HG03354 (cell line): ENCODE measurements at regions not wholly inside any gene's neighbourhood (a gene's known extent, or its start where the extent isn't known, plus 50 kb on each side); places are given as distances from the start of the nearest gene placed in this dataset.

Source experiments
- ATAC-seq: cut with Tn5 transposase; IDR thresholded peaks from one replicate; pipeline ENCODE4 v1.9.1; 2021; ENCODE audit warnings: mild to moderate bottlenecking; ENCODE audit not compliant: unreplicated experiment, poor library complexity, severe bottlenecking

GRCh38 chr12:89800435-89800834 lies 91.8 kb upstream of the ATP2B1 start:
- no peak for ATAC-seq

- ATAC-seq: no peak
Measured at GRCh38 chr12:89799316-89799715, 90.7 kb upstream of the ATP2B1 start.

- ATAC-seq: no peak
Measured at GRCh38 chr12:89797436-89797835, 88.8 kb upstream of the ATP2B1 start.

- ATAC-seq: no peak
Measured at GRCh38 chr12:89796798-89797382, 88.3 kb upstream of the ATP2B1 start.

DNA sequence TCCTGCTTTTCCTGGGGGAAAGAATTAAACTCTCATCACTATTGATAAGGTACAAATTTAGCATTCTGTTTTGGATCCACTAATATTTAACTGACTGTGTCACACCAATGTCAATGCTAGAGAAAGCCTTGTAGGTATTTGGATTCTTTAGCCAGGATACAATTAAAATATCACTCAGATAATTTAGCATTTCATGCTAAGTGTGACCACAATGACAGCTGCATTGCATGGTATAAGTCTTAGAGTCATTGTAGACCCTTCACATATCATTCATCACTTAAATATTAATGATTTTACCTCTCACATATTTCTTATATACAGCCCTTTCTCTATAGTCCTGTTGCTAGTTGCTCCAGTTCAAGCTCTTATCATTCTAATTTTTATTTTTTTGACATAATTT lies 85.3 kb upstream of the ATP2B1 start:
- no peak for ATAC-seq

- ATAC-seq: no peak
Measured at GRCh38 chr12:89791286-89791685, 82.6 kb upstream of the ATP2B1 start.

GRCh38 chr12:89789862-89790261 lies 81.2 kb upstream of the ATP2B1 start:
- ATAC-seq: peak; percentile 81

- ATAC-seq: no peak
Measured at GRCh38 chr12:89787763-89788162, 79.1 kb upstream of the ATP2B1 start.

DNA sequence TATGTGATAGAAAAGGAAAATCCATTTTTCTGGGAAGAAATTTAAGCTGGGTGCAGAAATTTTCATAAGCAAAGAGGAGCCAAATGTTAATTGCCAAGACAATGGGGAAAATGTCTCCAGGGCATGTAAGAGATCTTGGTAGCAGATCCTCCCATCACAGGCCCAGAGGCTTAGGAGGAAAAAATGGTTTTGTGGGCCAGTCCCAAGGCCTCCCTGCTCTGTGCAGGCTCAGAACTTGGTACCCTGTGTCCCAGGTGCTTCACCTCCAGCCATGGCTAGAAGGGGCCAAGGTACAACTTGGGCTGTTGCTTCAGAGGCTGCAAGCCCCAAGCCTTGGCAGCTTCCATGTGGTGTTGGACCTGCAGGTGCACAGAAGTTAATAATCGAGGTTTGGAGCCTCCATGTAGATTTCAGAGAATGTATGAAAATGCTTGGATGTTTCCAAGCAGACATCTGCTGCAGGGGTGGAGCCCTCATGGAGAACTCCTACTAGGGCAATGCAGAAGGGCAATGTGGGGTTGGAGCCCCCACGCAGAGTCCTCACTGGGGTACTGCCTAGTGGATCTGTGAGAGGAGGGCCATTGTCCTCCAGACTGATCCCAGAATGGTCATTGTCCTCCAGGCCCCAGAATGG lies 77.7 kb upstream of the ATP2B1 start:
- no peak for ATAC-seq

DNA sequence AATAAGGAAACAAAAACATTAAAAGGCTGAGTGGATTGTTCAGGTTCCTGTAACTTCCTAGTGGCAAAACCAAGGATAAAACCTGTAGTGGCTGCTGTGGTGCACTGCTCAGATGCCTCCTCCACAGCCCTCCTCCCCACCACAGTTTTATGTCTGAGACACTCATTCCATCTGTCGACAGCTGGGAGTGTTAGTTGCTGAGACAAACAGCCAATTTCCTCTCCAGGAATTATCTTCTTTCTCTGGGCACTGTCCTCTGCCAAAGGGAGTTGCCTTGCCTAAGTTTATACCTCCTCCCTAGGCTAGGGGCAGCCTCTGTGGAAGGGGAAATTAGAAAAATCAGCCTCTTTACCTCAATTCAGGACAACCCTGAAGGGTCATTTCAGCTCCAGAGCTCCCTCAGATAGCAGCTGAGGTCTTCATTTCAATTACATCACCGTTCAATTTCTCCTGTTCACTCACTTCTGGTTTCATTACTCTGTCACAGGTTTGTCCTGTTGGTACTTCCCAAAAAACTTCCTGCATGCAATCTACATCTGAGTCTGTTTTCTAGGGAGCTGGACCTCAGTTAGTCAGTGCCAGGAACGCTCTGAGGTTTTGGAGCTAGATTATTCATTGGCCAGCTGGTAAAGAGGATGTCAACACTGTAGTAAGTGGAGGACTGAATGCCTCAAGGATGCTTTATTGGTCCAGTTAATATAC lies 74.9 kb upstream of the ATP2B1 start:
- ATAC-seq: peak; percentile 49

GRCh38 chr12:89782807-89783206 lies 74.2 kb upstream of the ATP2B1 start:
- peak; percentile 46 for ATAC-seq

DNA sequence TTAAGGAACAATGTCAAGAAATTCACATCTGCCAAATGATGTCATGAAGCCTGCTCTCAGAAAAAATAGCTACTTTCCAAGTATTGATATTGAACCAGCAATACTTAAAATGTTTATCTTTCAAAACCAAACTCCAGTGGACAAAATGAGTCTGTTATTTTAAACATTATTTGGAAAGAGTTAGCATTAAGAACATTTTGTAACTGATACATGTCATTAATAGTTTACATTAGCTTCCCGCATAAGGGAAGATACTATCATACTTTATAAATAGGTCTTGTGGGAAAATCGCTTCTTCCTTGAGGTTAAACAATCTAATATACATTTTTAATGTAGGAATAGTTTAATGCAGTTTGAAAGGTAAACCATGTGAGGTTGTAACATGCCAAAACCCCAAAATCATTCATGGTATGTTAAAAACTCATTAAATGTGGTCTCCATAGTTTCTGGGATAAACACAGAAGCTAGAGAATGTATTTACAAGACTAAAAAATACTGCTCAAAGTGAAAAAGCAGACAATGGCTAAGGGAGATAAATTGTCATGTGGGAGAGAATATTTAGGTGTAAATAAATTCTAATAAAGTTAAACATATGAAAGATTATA lies 73.4 kb upstream of the ATP2B1 start:
- ATAC-seq: no peak

DNA sequence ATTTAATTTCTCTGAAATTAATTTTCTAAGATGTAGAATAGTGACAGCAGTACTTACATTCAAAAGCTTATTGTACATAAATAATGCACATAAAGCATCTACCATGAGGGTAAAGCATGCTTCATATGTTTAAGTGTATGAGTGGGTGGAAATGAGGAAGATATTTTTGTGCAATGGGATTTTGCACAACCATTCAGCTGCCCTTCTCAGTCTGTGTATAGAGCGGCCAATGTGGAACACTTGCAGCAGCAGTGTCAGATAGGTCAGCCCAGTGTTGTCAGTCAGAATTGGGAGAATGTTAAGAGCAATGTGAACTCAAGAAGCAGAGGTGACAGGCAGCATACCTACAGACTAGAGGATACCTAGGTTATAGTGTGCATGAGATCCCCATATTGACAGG lies 72.5 kb upstream of the ATP2B1 start:
- no peak for ATAC-seq

GRCh38 chr12:89779090-89779489 lies 70.5 kb upstream of the ATP2B1 start:
- no peak for ATAC-seq

- no peak for ATAC-seq
Measured at GRCh38 chr12:89777733-89778379, 69.2 kb upstream of the ATP2B1 start.

DNA sequence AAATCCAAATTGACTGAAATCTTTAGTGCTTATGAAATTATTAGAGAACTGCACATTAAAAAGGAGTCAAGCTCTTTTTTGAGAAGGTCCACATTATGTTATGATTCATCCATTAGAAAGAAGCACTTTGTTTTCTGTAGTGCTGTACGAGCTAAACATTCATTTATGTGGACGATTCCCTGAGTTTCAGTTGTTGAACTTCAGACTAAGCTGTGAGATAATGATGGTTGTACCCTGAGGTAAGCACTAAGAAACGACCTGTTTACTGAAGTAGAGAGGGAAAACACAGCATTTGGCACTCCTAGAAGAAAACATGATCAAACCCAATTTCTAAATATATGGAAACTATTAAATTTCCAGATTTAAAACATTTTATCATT lies 67.3 kb upstream of the ATP2B1 start:
- ATAC-seq: no peak

DNA sequence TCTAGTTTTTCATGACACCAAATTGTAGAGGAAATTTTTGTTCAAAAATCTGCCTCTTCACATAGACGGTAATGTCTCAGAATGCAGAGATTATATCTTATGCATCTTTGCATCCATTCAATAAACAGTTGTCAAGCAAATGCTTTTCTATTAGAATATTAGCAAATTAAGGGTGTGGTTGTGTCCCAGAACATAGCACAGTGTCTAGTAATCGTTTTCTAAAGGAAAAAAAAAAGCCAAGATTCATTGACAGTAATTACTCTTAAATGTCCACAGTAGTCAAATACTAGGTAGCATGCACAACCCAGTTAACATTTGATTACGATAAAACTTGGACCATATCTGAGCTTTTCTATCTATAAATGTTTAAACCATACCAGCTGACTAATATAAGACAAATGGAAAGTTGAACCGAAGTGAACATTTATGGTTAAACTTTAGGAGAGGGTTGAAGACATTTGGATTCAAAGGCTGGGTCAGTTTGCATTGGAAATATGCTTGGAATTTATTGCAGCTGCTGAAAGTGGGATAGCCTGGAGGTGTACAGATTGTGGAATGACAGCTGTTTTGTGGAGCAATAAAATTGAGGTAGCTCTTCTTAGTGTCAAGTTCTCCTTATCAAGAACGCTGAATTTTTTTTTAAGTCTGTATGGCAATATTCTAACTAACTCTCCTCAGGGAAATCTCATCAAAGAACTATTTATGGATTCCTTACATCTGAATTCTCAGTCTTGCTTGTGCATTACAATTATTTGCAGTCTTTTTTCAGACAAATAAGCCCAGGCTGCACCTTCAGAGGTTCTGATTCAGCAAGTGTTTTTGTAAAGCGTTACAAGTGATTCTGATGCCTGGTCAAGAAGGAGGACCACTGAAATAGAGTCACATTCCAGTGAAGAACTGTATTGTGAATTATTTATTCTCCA lies 66.7 kb upstream of the ATP2B1 start:
- ATAC-seq: no peak

DNA sequence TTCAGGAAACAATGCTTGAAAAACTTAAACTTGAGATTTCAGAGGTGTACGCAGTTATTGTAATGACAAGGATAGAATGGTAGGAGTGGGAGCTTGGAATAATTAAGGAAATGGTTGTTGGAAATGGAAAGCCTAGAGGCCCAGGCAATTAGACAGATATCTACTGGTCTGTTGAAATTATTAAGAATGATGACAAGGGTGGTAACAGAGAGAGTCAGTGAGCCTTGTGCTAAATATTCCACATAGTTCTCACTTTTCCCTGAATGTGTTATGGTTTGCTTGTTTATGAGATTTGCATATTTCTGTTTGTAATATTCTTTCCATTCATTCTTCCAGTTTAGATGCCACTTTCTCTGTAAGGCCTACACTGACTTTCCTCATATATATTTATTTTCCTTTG lies 66.0 kb upstream of the ATP2B1 start:
- no peak for ATAC-seq

- no peak for ATAC-seq
Measured at GRCh38 chr12:89770391-89770790, 61.8 kb upstream of the ATP2B1 start.

GRCh38 chr12:89769483-89769818 lies 60.8 kb upstream of the ATP2B1 start:
- no peak for ATAC-seq
